Smooth muscle cell of the brain vasculature (primary cell): ENCODE measurements at regions not wholly inside any gene's neighbourhood (a gene's known extent, or its start where the extent isn't known, plus 50 kb on each side); places are given as distances from the start of the nearest gene placed in this dataset.

ENCODE experiments used
- DNase-seq: peaks from one replicate; pipeline ENCODE4 v3.0.0-alpha.2; 2012; ENCODE audit warnings: low read depth, low spot score

- no peak for DNase-seq
Measured at GRCh38 chr1:82836213-82836972, 1035.7 kb downstream of the ADGRL2 start.

GRCh38 chr1:82830690-82831380 is 1030.1 kb downstream of the ADGRL2 start:
- no peak for DNase-seq

GRCh38 chr1:82829527-82829926 is 1028.8 kb downstream of the ADGRL2 start:
- DNase-seq = no peak

- no peak for DNase-seq
Measured at GRCh38 chr1:82823876-82824275, 1023.1 kb downstream of the ADGRL2 start.

GRCh38 chr1:82820816-82821215 is 1020.1 kb downstream of the ADGRL2 start:
- no peak for DNase-seq

- no peak for DNase-seq
Measured at GRCh38 chr1:82819234-82819633, 1018.5 kb downstream of the ADGRL2 start.

GRCh38 chr1:82818586-82818985 is 1017.9 kb downstream of the ADGRL2 start:
- no peak for DNase-seq

GRCh38 chr1:82813386-82813785 is 1012.7 kb downstream of the ADGRL2 start:
- no peak for DNase-seq

- no peak for DNase-seq
Measured at GRCh38 chr1:82810601-82811000, 1009.9 kb downstream of the ADGRL2 start.

GRCh38 chr1:82807563-82807962 is 1006.8 kb downstream of the ADGRL2 start:
- DNase-seq = no peak

GRCh38 chr1:82806133-82806532 is 1005.4 kb downstream of the ADGRL2 start:
- DNase-seq = no peak

GRCh38 chr1:82801176-82801575 is 1000.4 kb downstream of the ADGRL2 start:
- DNase-seq = no peak

GRCh38 chr1:82800721-82801120 is 1000.0 kb downstream of the ADGRL2 start:
- DNase-seq = no peak

GRCh38 chr1:82799261-82799660 is 998.5 kb downstream of the ADGRL2 start:
- no peak for DNase-seq

GRCh38 chr1:82795508-82796149 is 994.9 kb downstream of the ADGRL2 start:
- no peak for DNase-seq

- DNase-seq = no peak
Measured at GRCh38 chr1:82792151-82792550, 991.4 kb downstream of the ADGRL2 start.

GRCh38 chr1:82790556-82790955 is 989.8 kb downstream of the ADGRL2 start:
- DNase-seq = no peak

- DNase-seq = no peak
Measured at GRCh38 chr1:82788660-82789059, 987.9 kb downstream of the ADGRL2 start.

GRCh38 chr1:82788038-82788437 is 987.3 kb downstream of the ADGRL2 start:
- DNase-seq = no peak

GRCh38 chr1:82786883-82787282 is 986.1 kb downstream of the ADGRL2 start:
- no peak for DNase-seq

- no peak for DNase-seq
Measured at GRCh38 chr1:82785268-82785790, 984.6 kb downstream of the ADGRL2 start.

- no peak for DNase-seq
Measured at GRCh38 chr1:82783044-82783443, 982.3 kb downstream of the ADGRL2 start.
